ENCODE measurements at regions not wholly inside any gene's neighbourhood (a gene's known extent, or its start where the extent isn't known, plus 50 kb on each side); places are given as distances from the start of the nearest gene placed in this dataset.

DNA sequence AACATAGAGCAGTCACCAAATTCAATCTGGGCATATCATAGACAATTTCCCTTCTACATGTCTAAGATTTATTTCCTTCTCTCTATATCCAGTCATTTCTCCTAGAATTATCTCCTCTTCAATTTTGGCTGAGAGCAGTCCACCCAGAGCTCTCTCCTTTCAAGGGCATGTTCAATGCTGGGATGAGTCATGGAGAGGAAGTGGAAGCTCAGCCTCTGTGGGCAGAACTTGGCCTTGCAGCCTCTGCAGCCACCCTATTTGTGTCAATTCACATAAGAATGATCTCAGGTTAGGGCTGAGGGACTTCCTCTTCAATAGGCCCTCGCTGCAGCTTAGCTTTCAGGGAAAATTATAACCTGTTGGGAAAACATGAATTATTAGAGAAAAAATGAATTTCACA, 560.8 kb downstream of the POM121L12 start:
- no peak overlapping the region for H3K4me2 ChIP-seq (ENCODE audit: low read length)
- no peaks in the 10 kb centered on the region for H3K79me2 ChIP-seq (ENCODE audit: control insufficient read depth, low read length)
- no peak overlapping the region for H3K4me3 ChIP-seq (ENCODE audit: low read length)
- H3K9me2 ChIP-seq (replicated peaks; ENCODE audit: control insufficient read depth, low read length): no peaks in the 10 kb centered on the region
- TF ChIP-seq, protein P1, sequence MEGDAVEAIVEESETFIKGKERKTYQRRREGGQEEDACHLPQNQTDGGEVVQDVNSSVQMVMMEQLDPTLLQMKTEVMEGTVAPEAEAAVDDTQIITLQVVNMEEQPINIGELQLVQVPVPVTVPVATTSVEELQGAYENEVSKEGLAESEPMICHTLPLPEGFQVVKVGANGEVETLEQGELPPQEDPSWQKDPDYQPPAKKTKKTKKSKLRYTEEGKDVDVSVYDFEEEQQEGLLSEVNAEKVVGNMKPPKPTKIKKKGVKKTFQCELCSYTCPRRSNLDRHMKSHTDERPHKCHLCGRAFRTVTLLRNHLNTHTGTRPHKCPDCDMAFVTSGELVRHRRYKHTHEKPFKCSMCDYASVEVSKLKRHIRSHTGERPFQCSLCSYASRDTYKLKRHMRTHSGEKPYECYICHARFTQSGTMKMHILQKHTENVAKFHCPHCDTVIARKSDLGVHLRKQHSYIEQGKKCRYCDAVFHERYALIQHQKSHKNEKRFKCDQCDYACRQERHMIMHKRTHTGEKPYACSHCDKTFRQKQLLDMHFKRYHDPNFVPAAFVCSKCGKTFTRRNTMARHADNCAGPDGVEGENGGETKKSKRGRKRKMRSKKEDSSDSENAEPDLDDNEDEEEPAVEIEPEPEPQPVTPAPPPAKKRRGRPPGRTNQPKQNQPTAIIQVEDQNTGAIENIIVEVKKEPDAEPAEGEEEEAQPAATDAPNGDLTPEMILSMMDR (IDR thresholded peaks at IDR 0.05; ENCODE audit: low read depth, low read length, poor library complexity, severe bottlenecking): no peak
- TF ChIP-seq EZH2phosphoT487 (IDR thresholded peaks at IDR 0.05; ENCODE audit: borderline replicate concordance, low read length): no peak
- no peaks in the 10 kb centered on the region for H3K27me3 ChIP-seq (ENCODE audit: control insufficient read depth, low read length)
- H3K4me1 ChIP-seq (ENCODE audit: control insufficient read depth, low read length): no peaks in the 10 kb centered on the region
- H3K27ac ChIP-seq (ENCODE audit: low read depth, low read length): no peak overlapping the region
- no peaks in the 10 kb centered on the region for H3K36me3 ChIP-seq (ENCODE audit: control insufficient read depth, low read length)
- no peaks in the 10 kb centered on the region for H4K20me1 ChIP-seq (ENCODE audit: control insufficient read depth, insufficient read depth, low read depth, low read length)
- no peaks in the 10 kb centered on the region for H3F3A ChIP-seq (ENCODE audit: control insufficient read depth, insufficient read depth)
- peaks cover 3% of the 10 kb centered on the region; the same call in 1 of the 2 replicates for H3K9me3 ChIP-seq (ENCODE audit: control insufficient read depth, insufficient read depth, low read length)

DNA sequence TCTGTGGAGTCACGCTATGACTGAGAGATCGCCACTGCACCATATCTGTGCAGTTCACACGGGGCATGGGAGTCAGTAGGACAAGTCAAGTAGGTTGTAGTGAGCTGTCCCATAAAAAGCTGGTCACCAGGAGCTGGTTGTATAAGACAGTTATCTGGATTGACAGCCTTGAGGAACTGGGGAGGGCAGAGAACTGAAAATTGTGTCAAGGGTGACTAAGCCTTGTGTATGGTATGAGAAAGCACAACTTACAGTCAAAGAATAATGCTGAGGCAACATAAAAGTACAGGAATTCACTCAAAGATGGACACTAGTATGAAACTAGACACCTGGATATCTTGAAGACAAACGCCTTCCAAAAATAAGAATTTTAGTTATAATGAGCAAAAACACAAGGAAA, 564.9 kb downstream of the POM121L12 start:
- Histone ChIP-seq H3K27ac (ENCODE audit: low read depth, low read length) (no peak overlapping the region), H3K36me3 (ENCODE audit: control insufficient read depth, low read length) (no peaks in the 10 kb centered on the region), H3K79me2 (ENCODE audit: control insufficient read depth, low read length) (no peaks in the 10 kb centered on the region), H3K4me3 (ENCODE audit: low read length) (no peak overlapping the region), H3K9me3 (ENCODE audit: control insufficient read depth, insufficient read depth, low read length) (peaks cover 5% of the 10 kb centered on the region; the same call in 1 of the 2 replicates), H3K27me3 (ENCODE audit: control insufficient read depth, low read length) (no peaks in the 10 kb centered on the region), H4K20me1 (ENCODE audit: control insufficient read depth, insufficient read depth, low read depth, low read length) (no peaks in the 10 kb centered on the region), H3F3A (ENCODE audit: control insufficient read depth, insufficient read depth) (no peaks in the 10 kb centered on the region), H3K9me2 (replicated peaks; ENCODE audit: control insufficient read depth, low read length) (no peaks in the 10 kb centered on the region), H3K4me2 (ENCODE audit: low read length) (no peak overlapping the region), H3K4me1 (ENCODE audit: control insufficient read depth, low read length) (no peaks in the 10 kb centered on the region)
- no peak for TF ChIP-seq EZH2phosphoT487 (IDR thresholded peaks at IDR 0.05; ENCODE audit: borderline replicate concordance, low read length)
- TF ChIP-seq, protein P1 (IDR thresholded peaks at IDR 0.05; ENCODE audit: low read depth, low read length, poor library complexity, severe bottlenecking): no peak

DNA sequence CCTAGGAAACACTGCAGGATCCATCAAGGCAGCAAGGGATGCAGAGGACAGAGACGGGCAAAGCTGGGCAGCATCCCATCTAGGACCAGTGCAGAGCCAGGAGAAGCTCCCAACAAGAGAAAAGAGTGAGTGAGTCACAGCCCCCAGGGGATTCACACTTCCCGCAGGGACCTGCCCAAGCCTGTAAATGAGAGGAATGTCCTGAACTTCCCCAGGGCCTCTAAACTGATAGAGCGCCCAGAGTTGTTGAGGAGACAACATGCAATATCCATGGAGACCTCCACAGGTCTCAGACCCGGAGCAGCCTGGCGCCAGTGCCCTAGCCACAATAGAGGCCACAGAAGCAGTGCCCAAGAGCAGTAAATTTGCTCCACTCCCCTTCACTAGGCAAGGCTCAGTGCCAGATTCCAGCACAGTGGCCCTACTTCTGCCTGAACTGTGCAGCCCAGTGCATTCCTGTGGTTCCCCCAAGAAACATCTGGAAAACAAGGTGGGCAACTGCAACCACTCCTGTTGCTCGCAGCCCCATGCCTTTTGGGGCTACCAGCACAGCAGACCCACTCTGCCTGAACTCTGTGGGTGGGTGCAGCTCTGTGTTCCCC, 567.5 kb downstream of the POM121L12 start:
- no peaks in the 10 kb centered on the region for H3K36me3 ChIP-seq (ENCODE audit: control insufficient read depth, low read length)
- H3K79me2 ChIP-seq (ENCODE audit: control insufficient read depth, low read length): no peaks in the 10 kb centered on the region
- TF ChIP-seq, protein P1 (IDR thresholded peaks at IDR 0.05; ENCODE audit: low read depth, low read length, poor library complexity, severe bottlenecking): no peak
- no peak for TF ChIP-seq EZH2phosphoT487 (IDR thresholded peaks at IDR 0.05; ENCODE audit: borderline replicate concordance, low read length)
- no peaks in the 10 kb centered on the region for H3K9me2 ChIP-seq (replicated peaks; ENCODE audit: control insufficient read depth, low read length)
- no peaks in the 10 kb centered on the region for H3F3A ChIP-seq (ENCODE audit: control insufficient read depth, insufficient read depth)
- no peaks in the 10 kb centered on the region for H4K20me1 ChIP-seq (ENCODE audit: control insufficient read depth, insufficient read depth, low read depth, low read length)
- H3K4me1 ChIP-seq (ENCODE audit: control insufficient read depth, low read length): no peaks in the 10 kb centered on the region
- H3K4me2 ChIP-seq (ENCODE audit: low read length): no peak overlapping the region
- no peaks in the 10 kb centered on the region for H3K27me3 ChIP-seq (ENCODE audit: control insufficient read depth, low read length)
- no peak overlapping the region for H3K27ac ChIP-seq (ENCODE audit: low read depth, low read length)
- H3K9me3 ChIP-seq (ENCODE audit: control insufficient read depth, insufficient read depth, low read length): peaks cover 5% of the 10 kb centered on the region; the same call in 1 of the 2 replicates
- no peak overlapping the region for H3K4me3 ChIP-seq (ENCODE audit: low read length)

Measured in DOHH2 (cell line).